ENCODE measurements at regions not wholly inside any gene's neighbourhood (a gene's known extent, or its start where the extent isn't known, plus 50 kb on each side); places are given as distances from the start of the nearest gene placed in this dataset.
"Not testable (repeated sequence)": the region's sequence is repeated elsewhere in the genome, so short reads cannot be mapped to it uniquely, and the experiment has no call there.

GRCh38 chr21:18715606-18716005, 312.0 kb upstream of the TMPRSS15 start:
- Mint-ChIP-seq H3K9me3 (peaks cover 0 to 7% (median 2%) of the 10 kb centered on the region in 3 donors), H3K36me3 (no peaks in the 10 kb centered on the region), H3K4me1 (no peaks in the 10 kb centered on the region)

GRCh38 chr21:18716578-18717138, 313.1 kb upstream of the TMPRSS15 start:
- peaks cover 0 to 4% (median 2%) of the 10 kb centered on the region in 3 donors for H3K9me3 Mint-ChIP-seq
- no peaks in the 10 kb centered on the region for H3K4me1 Mint-ChIP-seq
- H3K36me3 Mint-ChIP-seq, result no peaks in the 10 kb centered on the region
- H3K4me3 Mint-ChIP-seq, result no peak overlapping the region
- no peaks in the 10 kb centered on the region for H3K27me3 Mint-ChIP-seq
- H3K27ac Mint-ChIP-seq, result no peak overlapping the region

More at GRCh38 chr21:18715606-18716005, 312.0 kb upstream of the TMPRSS15 start:
- H3K27ac Mint-ChIP-seq, result no peak overlapping the region
- H3K27me3 Mint-ChIP-seq, result no peaks in the 10 kb centered on the region
- no peak overlapping the region for H3K4me3 Mint-ChIP-seq

DNA sequence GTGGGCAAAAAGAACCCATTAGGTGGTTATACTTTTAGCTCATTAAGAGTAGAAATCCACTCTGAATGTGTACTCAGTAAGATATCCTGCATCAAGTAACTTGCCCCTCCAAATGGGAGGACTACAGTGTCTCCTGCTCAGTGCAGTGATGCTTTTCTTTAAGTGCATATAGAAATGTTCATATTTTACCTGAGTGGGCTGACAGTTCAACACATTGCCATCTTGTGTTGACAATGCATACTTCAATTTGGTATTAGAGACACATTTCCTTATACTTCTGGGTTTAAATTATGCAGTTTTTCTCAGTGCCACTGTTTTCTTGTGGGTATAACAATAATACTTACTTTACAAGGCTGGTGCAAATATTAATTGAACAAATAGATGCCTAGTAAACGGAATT, 318.6 kb upstream of the TMPRSS15 start:
- peaks cover 0 to 3% (median 2%) of the 10 kb centered on the region in 3 donors for H3K9me3 Mint-ChIP-seq
- H3K36me3 Mint-ChIP-seq, result no peaks in the 10 kb centered on the region
- H3K4me3 Mint-ChIP-seq, result no peak overlapping the region
- no peaks in the 10 kb centered on the region for H3K4me1 Mint-ChIP-seq
- no peak overlapping the region for H3K27ac Mint-ChIP-seq
- H3K27me3 Mint-ChIP-seq, result no peaks in the 10 kb centered on the region

GRCh38 chr21:18723171-18723570, 319.6 kb upstream of the TMPRSS15 start:
- H3K9me3 Mint-ChIP-seq, result peaks cover 0 to 4% (median 3%) of the 10 kb centered on the region in 3 donors
- no peaks in the 10 kb centered on the region for H3K27me3 Mint-ChIP-seq
- no peaks in the 10 kb centered on the region for H3K36me3 Mint-ChIP-seq
- no peak overlapping the region for H3K27ac Mint-ChIP-seq
- no peaks in the 10 kb centered on the region for H3K4me1 Mint-ChIP-seq
- H3K4me3 Mint-ChIP-seq, result no peak overlapping the region

GRCh38 chr21:18725653-18726052, 322.1 kb upstream of the TMPRSS15 start:
- H3K27me3 Mint-ChIP-seq, result no peaks in the 10 kb centered on the region
- H3K4me3 Mint-ChIP-seq, result no peak overlapping the region

GRCh38 chr21:18741954-18742353, 338.4 kb upstream of the TMPRSS15 start:
- no peak overlapping the region for H3K27ac Mint-ChIP-seq
- H3K27me3 Mint-ChIP-seq, result no peaks in the 10 kb centered on the region
- no peaks in the 10 kb centered on the region for H3K4me1 Mint-ChIP-seq
- H3K36me3 Mint-ChIP-seq, result no peaks in the 10 kb centered on the region
- H3K4me3 Mint-ChIP-seq, result no peak overlapping the region
- peaks cover 0 to 9% (median 0%) of the 10 kb centered on the region in 3 donors for H3K9me3 Mint-ChIP-seq

More at GRCh38 chr21:18725653-18726052, 322.1 kb upstream of the TMPRSS15 start:
- Mint-ChIP-seq H3K4me1 (no peaks in the 10 kb centered on the region), H3K36me3 (no peaks in the 10 kb centered on the region), H3K27ac (no peak overlapping the region), H3K9me3 (peaks cover 0 to 4% (median 3%) of the 10 kb centered on the region in 3 donors)

GRCh38 chr21:18743531-18743930, 339.9 kb upstream of the TMPRSS15 start:
- Mint-ChIP-seq H3K27ac (no peak overlapping the region), H3K27me3 (no peaks in the 10 kb centered on the region), H3K4me3 (no peak overlapping the region), H3K4me1 (no peaks in the 10 kb centered on the region), H3K9me3 (peaks cover 0 to 9% (median 0%) of the 10 kb centered on the region in 3 donors), H3K36me3 (no peaks in the 10 kb centered on the region)

DNA sequence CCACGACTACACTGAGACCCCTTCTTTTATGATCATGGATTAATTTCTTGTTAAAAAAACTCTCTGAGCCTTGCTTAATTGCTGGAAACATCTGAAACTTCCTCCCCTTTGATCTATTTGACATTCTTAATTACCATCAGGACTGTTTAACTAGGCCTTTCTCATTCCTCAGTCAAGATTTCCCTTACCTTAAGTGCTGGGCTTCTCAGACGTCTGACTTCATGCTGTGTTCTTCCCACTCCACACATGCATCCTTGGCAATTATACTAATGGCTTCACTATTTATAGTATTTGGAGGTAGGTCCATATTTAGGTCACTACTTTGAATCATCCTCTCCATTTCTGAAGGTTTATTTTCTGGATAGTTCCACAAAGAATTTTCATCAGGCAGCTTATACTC, 341.3 kb upstream of the TMPRSS15 start:
- H3K4me3 Mint-ChIP-seq, result no peak overlapping the region
- H3K9me3 Mint-ChIP-seq, result peaks cover 0 to 9% (median 0%) of the 10 kb centered on the region in 3 donors
- H3K4me1 Mint-ChIP-seq, result no peaks in the 10 kb centered on the region
- no peaks in the 10 kb centered on the region for H3K36me3 Mint-ChIP-seq
- no peaks in the 10 kb centered on the region for H3K27me3 Mint-ChIP-seq
- no peak overlapping the region for H3K27ac Mint-ChIP-seq

- H3K9me3 Mint-ChIP-seq, H3K27ac Mint-ChIP-seq, H3K4me3 Mint-ChIP-seq, H3K36me3 Mint-ChIP-seq, H3K27me3 Mint-ChIP-seq, H3K4me1 Mint-ChIP-seq: not testable (repeated sequence)
Measured at GRCh38 chr21:18752894-18753293, 349.3 kb upstream of the TMPRSS15 start.

- H3K27ac Mint-ChIP-seq, H3K4me1 Mint-ChIP-seq, H3K4me3 Mint-ChIP-seq, H3K9me3 Mint-ChIP-seq, H3K36me3 Mint-ChIP-seq, H3K27me3 Mint-ChIP-seq: not testable (repeated sequence)
Measured at GRCh38 chr21:18756272-18756671, 352.7 kb upstream of the TMPRSS15 start.

- no peak overlapping the region for H3K4me3 Mint-ChIP-seq
- no peaks in the 10 kb centered on the region for H3K4me1 Mint-ChIP-seq
- H3K27ac Mint-ChIP-seq, result no peak overlapping the region
- no peaks in the 10 kb centered on the region for H3K27me3 Mint-ChIP-seq
- H3K9me3 Mint-ChIP-seq, result peaks cover 0 to 6% (median 1%) of the 10 kb centered on the region in 3 donors
- no peaks in the 10 kb centered on the region for H3K36me3 Mint-ChIP-seq
Measured at GRCh38 chr21:18759267-18759666, 355.7 kb upstream of the TMPRSS15 start.

DNA sequence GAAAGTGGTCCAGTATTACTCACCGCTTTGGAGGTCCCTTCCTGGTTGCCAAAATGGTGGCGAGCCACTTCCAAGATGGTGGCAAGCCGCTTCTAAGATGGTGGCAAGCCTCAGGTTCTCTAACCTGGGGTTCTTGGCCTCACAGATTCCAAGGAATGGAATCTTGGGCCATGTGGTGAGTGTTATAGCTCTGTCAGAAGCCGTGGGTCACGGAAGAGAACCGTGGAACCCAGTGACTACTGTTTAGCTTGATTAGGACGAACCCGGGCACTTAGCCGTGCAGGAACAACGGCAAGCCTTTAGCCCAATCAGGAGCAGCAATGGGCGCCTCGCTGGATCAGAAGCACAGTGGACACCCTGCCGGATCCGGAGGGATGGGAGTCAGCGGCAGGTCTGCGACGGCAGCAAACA, 356.2 kb upstream of the TMPRSS15 start:
- H3K4me1 Mint-ChIP-seq, result no peaks in the 10 kb centered on the region
- H3K27ac Mint-ChIP-seq, result no peak overlapping the region
- H3K36me3 Mint-ChIP-seq, result no peaks in the 10 kb centered on the region
- H3K4me3 Mint-ChIP-seq, result no peak overlapping the region
- H3K9me3 Mint-ChIP-seq, result peaks cover 0 to 6% (median 1%) of the 10 kb centered on the region in 3 donors
- no peaks in the 10 kb centered on the region for H3K27me3 Mint-ChIP-seq

GRCh38 chr21:18760247-18760646, 356.7 kb upstream of the TMPRSS15 start:
- H3K36me3 Mint-ChIP-seq, result no peaks in the 10 kb centered on the region
- H3K9me3 Mint-ChIP-seq, result peaks cover 0 to 6% (median 1%) of the 10 kb centered on the region in 3 donors
- H3K4me3 Mint-ChIP-seq, result no peak overlapping the region
- no peaks in the 10 kb centered on the region for H3K4me1 Mint-ChIP-seq
- no peaks in the 10 kb centered on the region for H3K27me3 Mint-ChIP-seq
- H3K27ac Mint-ChIP-seq, result no peak overlapping the region

GRCh38 chr21:18764720-18765119, 361.1 kb upstream of the TMPRSS15 start:
- no peaks in the 10 kb centered on the region for H3K36me3 Mint-ChIP-seq
- H3K27me3 Mint-ChIP-seq, result no peaks in the 10 kb centered on the region
- peaks cover 0 to 6% (median 1%) of the 10 kb centered on the region in 3 donors for H3K9me3 Mint-ChIP-seq
- no peak overlapping the region for H3K4me3 Mint-ChIP-seq
- no peaks in the 10 kb centered on the region for H3K4me1 Mint-ChIP-seq
- H3K27ac Mint-ChIP-seq, result no peak overlapping the region

GRCh38 chr21:18769599-18769998, 366.0 kb upstream of the TMPRSS15 start:
- H3K9me3 Mint-ChIP-seq, result peaks cover 0 to under 1% (median 0%) of the 10 kb centered on the region in 3 donors
- no peaks in the 10 kb centered on the region for H3K27me3 Mint-ChIP-seq
- no peaks in the 10 kb centered on the region for H3K4me1 Mint-ChIP-seq
- H3K4me3 Mint-ChIP-seq, result no peak overlapping the region
- H3K36me3 Mint-ChIP-seq, result peaks cover under 1% of the 10 kb centered on the region
- H3K27ac Mint-ChIP-seq, result no peak overlapping the region

GRCh38 chr21:18771845-18772380, 368.3 kb upstream of the TMPRSS15 start:
- no peak overlapping the region for H3K4me3 Mint-ChIP-seq
- peaks cover 1% of the 10 kb centered on the region for H3K36me3 Mint-ChIP-seq
- no peaks in the 10 kb centered on the region for H3K27me3 Mint-ChIP-seq
- no peaks in the 10 kb centered on the region for H3K4me1 Mint-ChIP-seq
- peaks cover 0 to 7% (median 4%) of the 10 kb centered on the region in 3 donors for H3K9me3 Mint-ChIP-seq
- H3K27ac Mint-ChIP-seq, result no peak overlapping the region

Measured in IgD-negative memory B cell (primary cell).